COLO829 (cell line): ENCODE measurements at regions not wholly inside any gene's neighbourhood (a gene's known extent, or its start where the extent isn't known, plus 50 kb on each side); places are given as distances from the start of the nearest gene placed in this dataset.
A peak's percentile ranks its signal among the peaks of the same experiment; 100 is the strongest.
"Not testable (repeated sequence)": the region's sequence is repeated elsewhere in the genome, so short reads cannot be mapped to it uniquely, and the experiment has no call there.

Experiments used
- DNase-seq: peaks from one replicate; pipeline ENCODE4 v3.0.0; 2012; ENCODE audit warnings: low spot score

GRCh38 chr4:131488772-131489171, 1660.3 kb upstream of the PCDH10 start:
- DNase-seq: no peak

GRCh38 chr4:131496211-131496610, 1652.9 kb upstream of the PCDH10 start:
- DNase-seq: not testable (repeated sequence)

GRCh38 chr4:131499141-131499873, 1649.8 kb upstream of the PCDH10 start:
- no peak for DNase-seq

- DNase-seq: no peak
These were observed 1639.6 kb upstream of the PCDH10 start for GRCh38 chr4:131509521-131509920.

- no peak for DNase-seq
These were observed 1622.4 kb upstream of the PCDH10 start for GRCh38 chr4:131526686-131527085.

GRCh38 chr4:131531087-131531486, 1618.0 kb upstream of the PCDH10 start:
- DNase-seq: no peak

- no peak for DNase-seq
These were observed 1614.0 kb upstream of the PCDH10 start for GRCh38 chr4:131534944-131535645.

- DNase-seq: no peak
These were observed 1608.8 kb upstream of the PCDH10 start for GRCh38 chr4:131540256-131540655.

GRCh38 chr4:131547506-131547981, 1601.5 kb upstream of the PCDH10 start:
- DNase-seq: no peak

GRCh38 chr4:131551306-131551705, 1597.8 kb upstream of the PCDH10 start:
- no peak for DNase-seq

- peak; percentile 3 for DNase-seq
These were observed 1583.1 kb upstream of the PCDH10 start for GRCh38 chr4:131566026-131566425.

GRCh38 chr4:131584587-131584986, 1564.5 kb upstream of the PCDH10 start:
- DNase-seq: no peak

- no peak for DNase-seq
These were observed 1554.0 kb upstream of the PCDH10 start for GRCh38 chr4:131595140-131595539.

- DNase-seq: no peak
These were observed 1545.4 kb upstream of the PCDH10 start for GRCh38 chr4:131603705-131604104.

GRCh38 chr4:131609039-131609438, 1540.1 kb upstream of the PCDH10 start:
- DNase-seq: no peak

GRCh38 chr4:131610517-131610916, 1538.6 kb upstream of the PCDH10 start:
- DNase-seq: not testable (repeated sequence)

- DNase-seq: no peak
These were observed 1535.8 kb upstream of the PCDH10 start for GRCh38 chr4:131613086-131613823.

GRCh38 chr4:131613824-131614216, 1535.3 kb upstream of the PCDH10 start:
- DNase-seq: no peak

GRCh38 chr4:131632877-131633276, 1516.2 kb upstream of the PCDH10 start:
- DNase-seq: no peak

- DNase-seq: no peak
These were observed 1513.9 kb upstream of the PCDH10 start for GRCh38 chr4:131635191-131635590.

- DNase-seq: no peak
These were observed 1510.3 kb upstream of the PCDH10 start for GRCh38 chr4:131638781-131639180.

GRCh38 chr4:131644619-131645018, 1504.5 kb upstream of the PCDH10 start:
- peak; percentile 29 for DNase-seq

GRCh38 chr4:131649227-131649626, 1499.9 kb upstream of the PCDH10 start:
- DNase-seq: no peak
